Fibroblast of villous mesenchyme (primary cell): ENCODE measurements at regions not wholly inside any gene's neighbourhood (a gene's known extent, or its start where the extent isn't known, plus 50 kb on each side); places are given as distances from the start of the nearest gene placed in this dataset.

Experiments
- DNase-seq: peaks from one replicate; pipeline ENCODE4 v3.0.0-alpha.2; 2010; ENCODE audit warnings: low read depth
- H3K4me3 ChIP-seq: 2 replicates; pipeline ENCODE4 v1.5.1; 2011; ENCODE audit warnings: low read depth, mild to moderate bottlenecking, low read length
- CTCF ChIP-seq: IDR thresholded peaks from 2 replicates; pipeline ENCODE4 v1.5.1; 2012; ENCODE audit warnings: low read depth, mild to moderate bottlenecking, low read length; ENCODE audit not compliant: insufficient read depth

GRCh38 chr12:63226792-63227463, 75.9 kb upstream of the AVPR1A start:
- TF ChIP-seq CTCF: no peak

GRCh38 chr12:63224396-63224795, 73.4 kb upstream of the AVPR1A start:
- no peak overlapping the region for H3K4me3 ChIP-seq
- no peak for TF ChIP-seq CTCF
- no peak for DNase-seq

More at GRCh38 chr12:63226792-63227463, 75.9 kb upstream of the AVPR1A start:
- H3K4me3 ChIP-seq: no peak overlapping the region
- DNase-seq: no peak

- no peak for TF ChIP-seq CTCF
- no peak overlapping the region for H3K4me3 ChIP-seq
- no peak for DNase-seq
These were observed 72.1 kb upstream of the AVPR1A start for GRCh38 chr12:63223128-63223527.

- H3K4me3 ChIP-seq: no peak overlapping the region
- no peak for DNase-seq
- no peak for TF ChIP-seq CTCF
These were observed 71.6 kb upstream of the AVPR1A start for GRCh38 chr12:63222582-63222981.

GRCh38 chr12:63220921-63221320, 69.9 kb upstream of the AVPR1A start:
- H3K4me3 ChIP-seq: no peak overlapping the region
- no peak for DNase-seq
- no peak for TF ChIP-seq CTCF

GRCh38 chr12:63212316-63212715, 61.3 kb upstream of the AVPR1A start:
- DNase-seq: no peak
- no peak for TF ChIP-seq CTCF
- H3K4me3 ChIP-seq: no peak overlapping the region

- no peak for DNase-seq
- H3K4me3 ChIP-seq: no peak overlapping the region
- no peak for TF ChIP-seq CTCF
These were observed 58.0 kb upstream of the AVPR1A start for GRCh38 chr12:63208956-63209355.
